WI38 (cell line): ENCODE measurements at regions not wholly inside any gene's neighbourhood (a gene's known extent, or its start where the extent isn't known, plus 50 kb on each side); places are given as distances from the start of the nearest gene placed in this dataset.
"Not testable (repeated sequence)": the region's sequence is repeated elsewhere in the genome, so short reads cannot be mapped to it uniquely, and the experiment has no call there.

Experiments used
- H3K4me3 ChIP-seq: 2 replicates; pipeline ENCODE4 v1.5.1; 2011; ENCODE audit warnings: low read depth, mild to moderate bottlenecking, control low read depth, low read length
- TF ChIP-seq, protein P1 (sequence below): IDR thresholded peaks from 2 replicates; pipeline ENCODE4 v1.5.1; 2012; ENCODE audit warnings: low read depth, mild to moderate bottlenecking, control low read depth, low read length

DNA sequence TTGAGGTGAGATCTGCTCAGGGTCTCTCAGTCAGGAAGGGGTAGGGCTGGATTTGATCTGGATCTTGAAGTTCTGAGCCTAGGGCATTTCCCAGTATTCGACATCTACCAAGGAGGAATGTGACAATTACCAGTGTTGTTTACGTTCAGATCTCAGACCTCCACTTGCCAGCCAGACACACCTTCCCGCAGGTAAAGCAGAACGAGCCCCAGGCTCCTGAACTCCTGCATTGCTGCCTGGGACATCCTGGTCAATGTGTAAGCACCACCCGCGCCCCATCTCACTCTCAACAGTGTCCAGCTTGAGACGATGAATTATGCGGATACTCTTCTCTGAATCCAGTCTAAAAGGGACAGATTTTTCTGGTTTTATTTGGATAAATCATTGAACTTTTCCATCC lies 56.7 kb upstream of the PTCH1 start:
- H3K4me3 ChIP-seq: no peak overlapping the region
- TF ChIP-seq, protein P1, sequence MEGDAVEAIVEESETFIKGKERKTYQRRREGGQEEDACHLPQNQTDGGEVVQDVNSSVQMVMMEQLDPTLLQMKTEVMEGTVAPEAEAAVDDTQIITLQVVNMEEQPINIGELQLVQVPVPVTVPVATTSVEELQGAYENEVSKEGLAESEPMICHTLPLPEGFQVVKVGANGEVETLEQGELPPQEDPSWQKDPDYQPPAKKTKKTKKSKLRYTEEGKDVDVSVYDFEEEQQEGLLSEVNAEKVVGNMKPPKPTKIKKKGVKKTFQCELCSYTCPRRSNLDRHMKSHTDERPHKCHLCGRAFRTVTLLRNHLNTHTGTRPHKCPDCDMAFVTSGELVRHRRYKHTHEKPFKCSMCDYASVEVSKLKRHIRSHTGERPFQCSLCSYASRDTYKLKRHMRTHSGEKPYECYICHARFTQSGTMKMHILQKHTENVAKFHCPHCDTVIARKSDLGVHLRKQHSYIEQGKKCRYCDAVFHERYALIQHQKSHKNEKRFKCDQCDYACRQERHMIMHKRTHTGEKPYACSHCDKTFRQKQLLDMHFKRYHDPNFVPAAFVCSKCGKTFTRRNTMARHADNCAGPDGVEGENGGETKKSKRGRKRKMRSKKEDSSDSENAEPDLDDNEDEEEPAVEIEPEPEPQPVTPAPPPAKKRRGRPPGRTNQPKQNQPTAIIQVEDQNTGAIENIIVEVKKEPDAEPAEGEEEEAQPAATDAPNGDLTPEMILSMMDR: no peak

DNA sequence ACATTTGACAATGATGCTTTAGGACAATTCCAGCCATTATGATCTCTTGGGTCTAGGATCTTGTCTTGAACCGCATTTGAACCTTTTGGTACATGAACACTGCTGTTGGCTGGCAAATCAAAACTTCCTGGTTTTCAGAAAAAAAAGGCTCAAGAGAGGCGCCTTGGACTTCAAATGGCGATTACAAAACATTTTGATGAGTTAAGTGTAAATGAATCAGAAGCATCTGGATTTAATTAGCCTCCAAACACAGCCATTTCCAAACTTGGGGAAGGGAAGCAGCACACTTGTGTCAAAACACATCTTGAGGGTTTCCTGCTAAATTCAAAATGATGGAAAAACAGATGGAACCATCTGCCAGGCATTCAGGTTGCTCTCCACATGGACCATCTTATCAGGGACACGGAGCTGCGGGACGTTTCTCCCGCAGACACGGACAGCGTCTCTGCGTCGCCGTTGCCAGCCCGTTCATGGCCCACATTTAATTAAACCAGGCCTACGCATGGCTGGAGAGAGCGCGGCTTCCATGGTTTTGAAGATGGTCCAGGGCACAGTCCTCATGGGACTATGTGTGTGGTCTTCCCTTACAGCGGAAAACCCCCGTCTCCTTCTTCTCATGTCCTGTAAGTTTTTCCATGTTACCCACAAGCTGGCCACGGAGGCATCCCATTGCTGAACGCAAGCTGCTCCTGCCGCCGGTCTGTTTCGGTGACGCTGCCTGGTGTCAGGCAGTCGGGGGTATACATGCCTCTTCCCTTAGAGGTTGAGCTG lies 55.8 kb upstream of the PTCH1 start:
- TF ChIP-seq, protein P1: no peak
- no peak overlapping the region for H3K4me3 ChIP-seq

DNA sequence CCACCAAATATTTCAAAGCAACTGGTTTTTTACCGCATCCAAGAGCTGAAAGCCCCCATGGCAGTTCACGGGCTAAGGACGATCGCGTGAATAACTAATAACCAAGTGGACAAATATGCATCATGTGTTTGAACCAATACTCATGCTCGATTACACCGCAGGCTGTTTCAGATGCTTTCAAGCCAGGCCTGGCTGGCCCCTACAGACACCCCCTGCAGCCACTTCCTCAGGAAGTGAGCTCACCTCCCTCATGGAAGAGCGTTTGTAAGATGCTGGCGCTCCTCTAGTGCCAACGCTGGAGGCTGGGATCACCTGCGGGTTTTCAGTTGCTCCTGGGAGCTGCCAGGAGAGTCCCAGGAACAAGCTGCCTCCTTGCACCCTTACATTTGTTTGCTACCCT lies 53.9 kb upstream of the PTCH1 start:
- no peak overlapping the region for H3K4me3 ChIP-seq
- TF ChIP-seq, protein P1: no peak

DNA sequence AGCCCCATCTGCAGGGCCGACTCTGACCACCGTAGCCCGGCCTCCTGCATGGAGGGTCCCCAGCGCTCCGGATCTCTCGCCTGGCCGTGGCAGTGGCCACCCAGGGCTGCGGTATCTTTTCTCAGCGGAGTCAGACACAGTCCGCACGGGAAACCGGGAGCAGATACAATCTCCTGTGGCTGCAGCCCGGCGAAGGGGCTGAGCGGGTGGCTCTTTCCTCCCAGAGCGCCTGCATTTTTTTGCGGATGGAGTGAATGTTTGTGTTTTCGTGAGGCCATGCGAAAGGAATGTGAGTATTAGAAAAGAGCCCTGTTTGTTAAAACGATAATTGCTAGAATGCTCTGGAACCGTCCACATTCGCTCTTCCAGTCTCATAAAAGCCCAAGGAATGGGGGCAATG lies 53.4 kb upstream of the PTCH1 start:
- peak overlapping the region; percentile 45 for H3K4me3 ChIP-seq
- TF ChIP-seq, protein P1: no peak

DNA sequence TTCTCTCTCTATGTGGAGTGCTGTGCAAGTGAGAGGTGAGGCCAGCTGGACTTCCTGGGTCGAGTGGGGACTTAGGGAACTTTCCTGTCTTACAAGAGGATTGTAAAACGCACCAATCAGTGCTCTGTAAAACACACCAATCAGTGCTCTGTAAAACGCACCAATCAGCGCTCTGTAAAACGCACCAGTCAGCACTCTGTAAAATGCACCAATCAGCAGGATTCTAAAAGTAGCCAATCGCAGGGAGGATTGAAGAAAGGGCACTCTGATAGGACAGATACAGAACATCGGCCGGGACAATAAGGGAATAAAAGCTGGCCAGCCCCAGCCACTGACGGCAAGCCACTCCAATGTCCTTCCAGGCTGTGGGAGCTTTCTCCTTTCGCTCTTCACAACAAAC lies 52.0 kb upstream of the PTCH1 start:
- not testable (repeated sequence) for H3K4me3 ChIP-seq
